ENCODE measurements at regions not wholly inside any gene's neighbourhood (a gene's known extent, or its start where the extent isn't known, plus 50 kb on each side); places are given as distances from the start of the nearest gene placed in this dataset.

DNA sequence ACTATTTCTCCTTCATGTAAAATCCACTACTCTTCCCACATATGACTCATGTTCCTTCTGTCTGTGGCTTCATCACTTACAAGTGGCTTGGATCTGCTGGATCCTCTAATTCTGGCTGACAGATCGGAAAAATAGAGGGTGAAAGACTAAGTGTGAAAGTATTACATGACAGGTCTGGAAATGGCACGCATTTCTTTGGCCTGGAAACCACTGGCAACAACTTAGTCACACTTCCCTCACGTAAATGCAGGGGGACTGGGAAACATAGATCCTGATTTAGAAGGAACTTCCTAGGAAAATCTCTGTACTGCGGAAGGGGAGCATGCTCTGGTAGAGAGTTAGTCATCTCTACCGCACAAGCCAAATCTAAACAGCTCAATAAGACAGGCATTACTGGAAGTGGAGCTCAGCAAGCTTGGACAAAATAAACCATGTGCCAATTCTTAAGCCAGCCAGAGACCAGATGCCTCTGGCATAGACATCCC, 305.4 kb upstream of the PTBP2 start:
- ChIA-PET CTCF (no interaction called here), POLR2A (no interaction called here)
- DNase-seq (no peak), ATAC-seq (ENCODE audit: poor library complexity) (no peak)
- Histone ChIP-seq H3K27me3 (ENCODE audit: control insufficient read depth in 1 of 2, insufficient read depth in 2 of 2, low read length in 2 of 2) (no peaks in the 10 kb centered on the region), H3K9me3 (ENCODE audit: control insufficient read depth in 1 of 2, insufficient read depth in 1 of 2, low read length in 2 of 2) (peaks cover 0 to 3% of the 10 kb centered on the region in 2 experiments), H3K4me3 (ENCODE audit: low read length) (no peak overlapping the region), H3K4me1 (ENCODE audit: insufficient read depth, low read length) (no peaks in the 10 kb centered on the region), H3K36me3 (ENCODE audit: insufficient read depth, low read length) (no peaks in the 10 kb centered on the region), H3K27ac (ENCODE audit: low read depth in 1 of 2, low read length in 2 of 2) (no peak overlapping the region)
- H3K4me3 Mint-ChIP-seq, result no peak overlapping the region
- no peaks in the 10 kb centered on the region for H3K27me3 Mint-ChIP-seq
- H3K9me3 Mint-ChIP-seq, result no peaks in the 10 kb centered on the region
- H3K27ac Mint-ChIP-seq, result no peak overlapping the region
- intact Hi-C loops (cut with DNase I, micrococcal nuclease), result no loop called here
- TF ChIP-seq, protein P1, sequence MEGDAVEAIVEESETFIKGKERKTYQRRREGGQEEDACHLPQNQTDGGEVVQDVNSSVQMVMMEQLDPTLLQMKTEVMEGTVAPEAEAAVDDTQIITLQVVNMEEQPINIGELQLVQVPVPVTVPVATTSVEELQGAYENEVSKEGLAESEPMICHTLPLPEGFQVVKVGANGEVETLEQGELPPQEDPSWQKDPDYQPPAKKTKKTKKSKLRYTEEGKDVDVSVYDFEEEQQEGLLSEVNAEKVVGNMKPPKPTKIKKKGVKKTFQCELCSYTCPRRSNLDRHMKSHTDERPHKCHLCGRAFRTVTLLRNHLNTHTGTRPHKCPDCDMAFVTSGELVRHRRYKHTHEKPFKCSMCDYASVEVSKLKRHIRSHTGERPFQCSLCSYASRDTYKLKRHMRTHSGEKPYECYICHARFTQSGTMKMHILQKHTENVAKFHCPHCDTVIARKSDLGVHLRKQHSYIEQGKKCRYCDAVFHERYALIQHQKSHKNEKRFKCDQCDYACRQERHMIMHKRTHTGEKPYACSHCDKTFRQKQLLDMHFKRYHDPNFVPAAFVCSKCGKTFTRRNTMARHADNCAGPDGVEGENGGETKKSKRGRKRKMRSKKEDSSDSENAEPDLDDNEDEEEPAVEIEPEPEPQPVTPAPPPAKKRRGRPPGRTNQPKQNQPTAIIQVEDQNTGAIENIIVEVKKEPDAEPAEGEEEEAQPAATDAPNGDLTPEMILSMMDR (IDR thresholded peaks at IDR 0.05), result no peak
- H3K36me3 Mint-ChIP-seq (ENCODE audit: low read depth), result no peaks in the 10 kb centered on the region
- H3K4me1 Mint-ChIP-seq (ENCODE audit: low read depth), result no peaks in the 10 kb centered on the region

DNA sequence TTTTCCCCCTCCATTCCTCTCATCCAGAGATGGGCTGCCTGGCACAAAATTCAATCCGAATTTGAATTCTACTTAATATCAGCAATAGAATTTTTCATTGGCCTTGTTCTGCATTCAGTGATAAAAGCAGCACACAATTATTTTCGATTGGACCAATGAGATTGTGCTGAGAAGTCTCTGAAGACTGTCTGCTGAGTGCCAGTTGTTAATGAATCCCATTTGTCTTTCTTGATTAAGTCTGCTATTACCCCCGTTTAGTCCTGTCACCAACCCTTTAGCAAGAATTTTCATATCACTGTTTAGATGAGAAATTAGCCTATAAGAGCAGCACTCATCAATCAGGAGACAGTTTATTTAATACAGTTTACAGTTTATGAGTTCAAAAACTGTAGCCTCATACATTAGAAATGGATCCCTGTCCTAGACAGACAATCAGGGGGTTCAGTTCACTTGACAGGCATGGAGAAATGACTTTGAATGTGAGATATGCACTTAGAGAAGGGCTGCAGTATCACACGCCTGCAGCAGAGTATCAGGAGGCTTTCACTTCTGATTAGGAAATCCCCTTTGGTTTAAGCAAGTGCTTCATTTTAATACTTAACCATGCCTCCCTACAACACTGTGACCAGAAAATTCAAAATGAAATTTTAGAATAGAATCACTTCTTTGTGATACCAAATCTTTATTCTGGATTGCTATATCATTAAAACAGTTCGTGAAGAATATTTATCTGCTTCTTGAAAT, 304.7 kb upstream of the PTBP2 start:
- TF ChIP-seq, protein P1 (IDR thresholded peaks at IDR 0.05), result no peak
- H3K27me3 ChIP-seq (ENCODE audit: control insufficient read depth in 1 of 2, insufficient read depth in 2 of 2, low read length in 2 of 2), result no peaks in the 10 kb centered on the region
- H3K4me1 ChIP-seq (ENCODE audit: insufficient read depth, low read length), result no peaks in the 10 kb centered on the region
- H3K9me3 ChIP-seq (ENCODE audit: control insufficient read depth in 1 of 2, insufficient read depth in 1 of 2, low read length in 2 of 2), result peaks cover 0 to 3% of the 10 kb centered on the region in 2 experiments
- H3K27ac ChIP-seq (ENCODE audit: low read depth in 1 of 2, low read length in 2 of 2), result no peak overlapping the region
- no peaks in the 10 kb centered on the region for H3K4me1 Mint-ChIP-seq (ENCODE audit: low read depth)
- H3K27me3 Mint-ChIP-seq, result no peaks in the 10 kb centered on the region
- no peak overlapping the region for H3K4me3 ChIP-seq (ENCODE audit: low read length)
- no peak for DNase-seq
- H3K36me3 Mint-ChIP-seq (ENCODE audit: low read depth), result no peaks in the 10 kb centered on the region
- H3K4me3 Mint-ChIP-seq, result no peak overlapping the region
- POLR2A ChIA-PET, result no interaction called here
- no peaks in the 10 kb centered on the region for H3K9me3 Mint-ChIP-seq
- no peak overlapping the region for H3K27ac Mint-ChIP-seq
- intact Hi-C loops (cut with DNase I, micrococcal nuclease), result no loop called here
- no peak for ATAC-seq (ENCODE audit: poor library complexity)
- H3K36me3 ChIP-seq (ENCODE audit: insufficient read depth, low read length), result no peaks in the 10 kb centered on the region
- CTCF ChIA-PET, result no interaction called here

DNA sequence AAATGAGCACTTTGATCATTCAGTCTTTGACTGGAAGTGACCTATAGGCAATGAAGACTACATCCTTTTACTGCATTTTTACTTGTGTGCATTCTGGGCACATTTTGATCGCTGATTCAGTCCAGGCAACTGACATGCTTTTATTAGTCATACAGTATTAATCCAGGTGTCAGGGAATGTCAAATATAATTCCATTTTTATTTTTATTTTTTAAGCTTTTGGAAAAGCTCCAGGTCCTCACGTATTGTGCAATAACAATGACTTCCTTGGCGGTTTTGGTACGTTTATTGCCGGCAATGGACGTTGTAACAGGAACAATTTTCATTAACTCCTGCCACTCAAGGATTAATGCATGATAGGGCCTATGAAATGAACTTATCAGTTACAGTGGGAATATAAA, 302.6 kb upstream of the PTBP2 start:
- Mint-ChIP-seq H3K36me3 (ENCODE audit: low read depth) (no peaks in the 10 kb centered on the region), H3K4me3 (no peak overlapping the region), H3K27ac (no peak overlapping the region), H3K27me3 (no peaks in the 10 kb centered on the region), H3K4me1 (ENCODE audit: low read depth) (no peaks in the 10 kb centered on the region), H3K9me3 (no peaks in the 10 kb centered on the region)
- Histone ChIP-seq H3K36me3 (ENCODE audit: insufficient read depth, low read length) (no peaks in the 10 kb centered on the region), H3K4me3 (ENCODE audit: low read length) (no peak overlapping the region), H3K9me3 (ENCODE audit: control insufficient read depth in 1 of 2, insufficient read depth in 1 of 2, low read length in 2 of 2) (peaks cover 0 to under 1% of the 10 kb centered on the region in 2 experiments), H3K4me1 (ENCODE audit: insufficient read depth, low read length) (no peaks in the 10 kb centered on the region), H3K27ac (ENCODE audit: low read depth in 1 of 2, low read length in 2 of 2) (no peak overlapping the region), H3K27me3 (ENCODE audit: control insufficient read depth in 1 of 2, insufficient read depth in 2 of 2, low read length in 2 of 2) (no peaks in the 10 kb centered on the region)
- DNase-seq (no peak), ATAC-seq (ENCODE audit: poor library complexity) (no peak)
- intact Hi-C loops (cut with DNase I, micrococcal nuclease), result no loop called here
- POLR2A ChIA-PET, result no interaction called here
- CTCF ChIA-PET, result no interaction called here
- TF ChIP-seq, protein P1 (IDR thresholded peaks at IDR 0.05), result no peak
